Liver (tissue), 8 donors: ENCODE measurements at regions not wholly inside any gene's neighbourhood (a gene's known extent, or its start where the extent isn't known, plus 50 kb on each side); places are given as distances from the start of the nearest gene placed in this dataset.

Experiments
- DNase-seq: peaks from one replicate; pipeline ENCODE4 v3.0.0-alpha.2; 2017; ENCODE audit warnings: low spot score
- H3K27ac ChIP-seq, 2 donors: one replicate each; pipeline ENCODE4 v1.7.0; 2013; ENCODE audit warnings: inconsistent platforms in 2 of 2, low read length in 2 of 2, control low read depth in 1 of 2, low read depth in 1 of 2, mild to moderate bottlenecking in 1 of 2
- H3K27me3 ChIP-seq, 4 donors: one replicate each; pipeline versions ENCODE4 v1.6.1 to v1.7.0; 2013; ENCODE audit warnings: low read length in 3 of 4, inconsistent platforms in 1 of 4, mild to moderate bottlenecking in 1 of 4, moderate library complexity in 1 of 4; ENCODE audit not compliant: control insufficient read depth in 4 of 4, insufficient read depth in 4 of 4
- H3K36me3 ChIP-seq, 4 donors: one replicate each; pipeline versions ENCODE4 v1.6.1 to v1.7.0; 2013; ENCODE audit warnings: low read length in 3 of 4, mild to moderate bottlenecking in 3 of 4, low read depth in 1 of 4, moderate library complexity in 1 of 4; ENCODE audit not compliant: control insufficient read depth in 4 of 4, insufficient read depth in 3 of 4
- H3K4me1 ChIP-seq, 4 donors: one replicate each; pipeline versions ENCODE4 v1.6.1 to v1.7.0; 2013; ENCODE audit warnings: low read length in 3 of 4, mild to moderate bottlenecking in 3 of 4, moderate library complexity in 1 of 4; ENCODE audit not compliant: control insufficient read depth in 4 of 4, insufficient read depth in 4 of 4
- H3K4me3 ChIP-seq, 3 donors: one replicate each; pipeline versions ENCODE4 v1.6.1 to v1.7.0; 2013; ENCODE audit warnings: low read length in 3 of 3, control low read depth in 1 of 3, low read depth in 1 of 3, mild to moderate bottlenecking in 1 of 3
- H3K9ac ChIP-seq, 2 donors: one replicate each; pipeline ENCODE4 v1.7.0; 2013; ENCODE audit warnings: low read length in 2 of 2, mild to moderate bottlenecking in 2 of 2, moderate library complexity in 2 of 2, control low read depth in 1 of 2, low read depth in 1 of 2
- H3K9me3 ChIP-seq, 4 donors: one replicate each; pipeline versions ENCODE4 v1.6.1 to v1.7.0; 2013; ENCODE audit warnings: low read length in 3 of 4; ENCODE audit not compliant: control insufficient read depth in 4 of 4
- CTCF ChIP-seq: fragments of 150-350 bp; IDR thresholded peaks from 2 replicates; pipeline ENCODE4 v1.5.1; 2017; ENCODE audit warnings: improper control_type of control experiment, low read depth, low read length; ENCODE audit not compliant: missing input control
- EGR1 ChIP-seq, 2 donors: IDR thresholded peaks; 2 replicates each; pipeline ENCODE4 v1.6.1; 2016 to 2018; ENCODE audit warnings: antibody characterized with exemption in 2 of 2, low read depth in 2 of 2
- FOXA1 ChIP-seq: IDR thresholded peaks from 2 replicates; pipeline ENCODE4 v1.6.1; 2016; ENCODE audit warnings: antibody characterized with exemption
- FOXA2 ChIP-seq: IDR thresholded peaks from 2 replicates; pipeline ENCODE4 v1.6.1; 2016; ENCODE audit warnings: antibody characterized with exemption
- GABPA ChIP-seq, 2 donors: IDR thresholded peaks in 1 of 2; conservative IDR thresholded peaks in 1 of 2; 2 replicates each; pipeline ENCODE4 v1.6.1; 2016; ENCODE audit warnings: antibody characterized with exemption in 2 of 2, mild to moderate bottlenecking in 1 of 2, moderate library complexity in 1 of 2
- HNF4A ChIP-seq, 2 donors: conservative IDR thresholded peaks; 2 replicates each; pipeline ENCODE4 v1.6.1; 2016; ENCODE audit warnings: antibody characterized with exemption in 2 of 2, mild to moderate bottlenecking in 2 of 2
- HNF4G ChIP-seq: IDR thresholded peaks from 2 replicates; pipeline ENCODE4 v1.6.1; 2016; ENCODE audit warnings: antibody characterized with exemption
- JUND ChIP-seq, 2 donors: IDR thresholded peaks; 2 replicates each; pipeline ENCODE4 v1.6.1; 2016; ENCODE audit warnings: antibody characterized with exemption in 2 of 2
- MAX ChIP-seq: IDR thresholded peaks from 2 replicates; pipeline ENCODE4 v1.6.1; 2016; ENCODE audit warnings: antibody characterized with exemption
- NR2F2 ChIP-seq: IDR thresholded peaks from 2 replicates; pipeline ENCODE4 v1.6.1; 2016; ENCODE audit warnings: antibody characterized with exemption
- RAD21 ChIP-seq, 2 donors: IDR thresholded peaks; 2 replicates each; pipeline ENCODE4 v1.6.1; 2016; ENCODE audit warnings: antibody characterized with exemption in 2 of 2, mild to moderate bottlenecking in 2 of 2
- REST ChIP-seq: IDR thresholded peaks from 2 replicates; pipeline ENCODE4 v1.6.1; 2016; ENCODE audit warnings: antibody characterized with exemption, mild to moderate bottlenecking
- RXRA ChIP-seq, 2 donors: IDR thresholded peaks; 2 replicates each; pipeline ENCODE4 v1.6.1; 2017 to 2018; ENCODE audit warnings: antibody characterized with exemption in 2 of 2, mild to moderate bottlenecking in 1 of 2
- SP1 ChIP-seq: IDR thresholded peaks from 2 replicates; pipeline ENCODE4 v1.6.1; 2018; ENCODE audit warnings: antibody characterized with exemption, mild to moderate bottlenecking
- TAF1 ChIP-seq: conservative IDR thresholded peaks from 2 replicates; pipeline ENCODE4 v1.6.1; 2016; ENCODE audit warnings: antibody characterized with exemption, mild to moderate bottlenecking
- YY1 ChIP-seq: IDR thresholded peaks from 2 replicates; pipeline ENCODE4 v1.6.1; 2016; ENCODE audit warnings: antibody characterized with exemption, mild to moderate bottlenecking
- ZBTB33 ChIP-seq: IDR thresholded peaks from 2 replicates; pipeline ENCODE4 v1.6.1; 2016; ENCODE audit warnings: antibody characterized with exemption
- WGBS: extraction: QIAGEN DNeasy Blood & Tissue Kit; methylation state at CpG from one replicate; pipeline ENCODE4 v1.1.7; 2013; 5-methylcytosine and 5-hydroxymethylcytosine counted together
- TF ChIP-seq, protein P1 (sequence below): IDR thresholded peaks from 2 replicates; pipeline ENCODE4 v1.6.1; 2016; ENCODE audit warnings: antibody characterized with exemption
- donor health status: healthy.
- donor health status: healthy.
- donor health status: healthy.
- donor health status: healthy.
- donor health status: healthy.

DNA sequence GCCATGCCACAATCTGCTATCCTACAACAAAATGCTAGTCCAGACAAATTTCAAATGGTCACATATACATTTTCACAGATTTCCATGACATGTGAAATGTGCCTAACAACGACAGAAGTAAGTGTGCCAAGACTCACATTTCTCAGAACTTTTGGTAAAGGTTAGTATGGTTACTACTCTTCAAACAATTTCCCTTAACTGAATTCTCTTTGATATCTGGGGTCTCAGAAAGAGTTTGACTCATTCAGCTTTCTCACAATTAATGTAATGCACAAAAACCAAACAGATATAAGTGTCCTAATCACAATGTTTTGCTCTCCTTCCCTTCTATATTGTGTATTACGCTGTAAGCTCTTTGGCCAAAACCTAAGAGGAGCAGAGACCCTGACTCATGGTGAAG, 122.4 kb upstream of the LEF1 start:
- no peak for DNase-seq
- Histone ChIP-seq H3K27ac (no peak overlapping the region), H3K9ac (no peak overlapping the region), H3K4me1 (no peaks in the 10 kb centered on the region), H3K4me3 (no peak overlapping the region), H3K9me3 (no peaks in the 10 kb centered on the region), H3K27me3 (no peaks in the 10 kb centered on the region), H3K36me3 (no peaks in the 10 kb centered on the region)
- no peak for TF ChIP-seq HNF4A (conservative IDR thresholded peaks at IDR 0.05)
- TF ChIP-seq, protein P1, sequence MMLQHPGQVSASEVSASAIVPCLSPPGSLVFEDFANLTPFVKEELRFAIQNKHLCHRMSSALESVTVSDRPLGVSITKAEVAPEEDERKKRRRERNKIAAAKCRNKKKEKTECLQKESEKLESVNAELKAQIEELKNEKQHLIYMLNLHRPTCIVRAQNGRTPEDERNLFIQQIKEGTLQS, result no peak
- no peak for TF ChIP-seq RXRA (IDR thresholded peaks at IDR 0.05)
- no peak for TF ChIP-seq RAD21 (IDR thresholded peaks at IDR 0.05)
- no peak for TF ChIP-seq MAX
- TF ChIP-seq EGR1 (IDR thresholded peaks at IDR 0.05; ENCODE audit: low read depth in 2 of 2), result no peak
- TF ChIP-seq YY1, result no peak
- no peak for TF ChIP-seq JUND (IDR thresholded peaks at IDR 0.05)
- TF ChIP-seq CTCF, result no peak
- TF ChIP-seq ZBTB33, result no peak
- TF ChIP-seq REST, result no peak
- TF ChIP-seq TAF1, result no peak
- TF ChIP-seq FOXA2, result no peak
- TF ChIP-seq FOXA1, result no peak
- TF ChIP-seq GABPA (IDR thresholded peaks at IDR 0.05 in 1 of 2, conservative IDR thresholded peaks at IDR 0.05 in 1 of 2), result no peak
- no peak for TF ChIP-seq HNF4G
- TF ChIP-seq SP1, result no peak
- TF ChIP-seq NR2F2, result no peak
- WGBS, result 81% methylated on average over 2 of the region's 2 CpGs
